ENCODE measurements at regions not wholly inside any gene's neighbourhood (a gene's known extent, or its start where the extent isn't known, plus 50 kb on each side); places are given as distances from the start of the nearest gene placed in this dataset.
"Not testable (repeated sequence)": the region's sequence is repeated elsewhere in the genome, so short reads cannot be mapped to it uniquely, and the experiment has no call there.

GRCh38 chr15:89002830-89003229, 85.4 kb upstream of the ABHD2 start (continued):
- TF ChIP-seq ZNF302 (CRISPR knock-in tag; IDR thresholded peaks at IDR 0.05): no peak
- TF ChIP-seq POLR2AphosphoS2 (conservative IDR thresholded peaks at IDR 0.05; ENCODE audit: low read length): no peak
- no peak for TF ChIP-seq SREBF2 (IDR thresholded peaks at IDR 0.05)
- no peak for TF ChIP-seq MAX (IDR thresholded peaks at IDR 0.05)

DNA sequence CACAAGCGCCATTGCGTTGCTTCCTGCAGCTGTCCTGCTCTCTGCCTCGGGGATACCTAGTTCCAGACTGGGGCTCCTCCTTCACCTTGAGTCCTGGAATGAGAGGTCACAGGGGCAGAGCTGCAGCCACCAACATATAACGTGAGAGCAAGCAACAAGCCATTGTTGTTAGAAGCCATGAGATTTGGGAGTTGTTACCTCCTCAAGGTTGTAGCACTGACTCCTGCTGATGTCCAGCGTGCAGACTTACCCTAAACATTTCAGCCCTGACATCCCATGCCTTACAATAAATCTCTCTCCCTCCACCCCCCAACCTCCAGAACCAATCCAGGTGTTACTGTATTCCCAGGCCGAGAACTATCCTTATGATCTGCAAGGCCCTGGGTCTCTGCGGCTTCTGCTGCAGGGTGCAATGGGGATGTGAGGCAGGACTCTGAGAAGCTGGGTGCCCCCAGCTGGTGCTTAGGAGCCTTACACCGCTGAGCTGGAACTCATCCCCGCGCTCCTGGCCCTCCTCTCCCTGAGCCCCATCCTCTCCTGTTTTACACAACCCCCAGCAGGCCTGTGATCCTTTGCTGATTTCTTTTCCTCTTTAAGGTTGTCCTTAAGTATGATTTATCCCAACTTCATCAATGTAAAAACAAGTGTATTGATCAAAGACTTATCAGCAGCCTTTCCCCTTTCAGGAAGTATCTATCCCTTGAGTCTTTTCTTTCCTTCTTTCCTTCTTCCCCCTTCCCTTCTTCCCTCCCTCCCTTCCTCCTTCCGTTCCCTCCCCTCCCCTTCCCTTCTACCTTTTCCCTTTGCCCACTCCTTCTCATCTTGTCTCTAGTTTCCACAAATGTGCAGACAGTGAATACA, 84.2 kb upstream of the ABHD2 start:
- Histone ChIP-seq H3K4me2 (no peak overlapping the region), H3K4me3 (no peak overlapping the region), H3K27ac (peak overlapping the region; percentile 24 to 87; a peak in 5 of 6 replicates), H3K9me3 (no peaks in the 10 kb centered on the region), H3K4me1 (peaks cover 27% of the 10 kb centered on the region)
- TF ChIP-seq SMC3 (IDR thresholded peaks at IDR 0.05): peak; percentile 82
- TF ChIP-seq MAX (IDR thresholded peaks at IDR 0.05): 0 out of 2 replicates have a peak, but pooled peaks have one; percentile 10
- peak; percentile 82 to 84 for TF ChIP-seq RAD21 (conservative IDR thresholded peaks at IDR 0.05 in 1 of 2, IDR thresholded peaks at IDR 0.05 in 1 of 2)
- TF ChIP-seq CTCF (IDR thresholded peaks at IDR 0.05): peak; percentile 62
- TF ChIP-seq POLR2A (IDR thresholded peaks at IDR 0.05; ENCODE audit: low read length): no peak
- ChIA-PET CTCF (interaction anchor here (0.6 to 32.0 kb wide), 22 partner anchors 10 to 369 kb away, joined by 3 to 851 read pairs (median 4); partner anchors contain the start of genes ABHD2, HAPLN3 and MFGE8), POLR2A (interaction anchor here (1.2 to 2.8 kb wide), 5 partner anchors 22 to 99 kb away, joined by 3 to 16 read pairs (median 5); partner anchors contain the start of genes ABHD2 and MFGE8)
- 62% methylated on average over 11 of the region's 11 CpGs for WGBS (ENCODE audit: missing lambda C conversion rate)
- ATAC-seq (peak; percentile 96), FAIRE-seq (no peak), DNase-seq (ENCODE audit: low read depth in 1 of 2, low spot score in 1 of 2) (peak; percentile 78 to 79)

DNA sequence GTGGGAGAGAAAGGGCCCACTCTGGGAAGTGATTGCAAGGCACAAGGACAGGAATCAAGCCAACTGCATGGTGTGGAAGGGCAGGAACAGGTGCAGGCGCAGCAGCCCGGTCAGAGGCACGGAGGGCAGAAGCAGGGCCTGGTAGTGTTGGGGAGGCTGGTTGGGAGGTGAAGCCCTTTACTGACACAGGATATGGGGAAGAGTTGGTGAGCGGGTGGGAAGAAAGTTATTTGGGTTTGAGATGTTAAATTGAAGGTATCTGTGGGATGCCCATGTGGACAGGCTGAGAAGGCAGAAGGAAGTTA, 83.6 kb upstream of the ABHD2 start:
- ATAC-seq (no peak), FAIRE-seq (no peak), DNase-seq (ENCODE audit: low read depth in 1 of 2, low spot score in 1 of 2) (no peak)
- 83% methylated on average over 4 of the region's 4 CpGs for WGBS (ENCODE audit: missing lambda C conversion rate)
- Histone ChIP-seq H3K4me1 (peaks cover 27% of the 10 kb centered on the region), H3K27ac (peak overlapping the region; percentile 24 to 87; a peak in 4 of 6 replicates), H3K4me3 (no peak overlapping the region), H3K4me2 (no peak overlapping the region), H3K9me3 (no peaks in the 10 kb centered on the region)
- POLR2A ChIA-PET: interaction anchor here (1.3 to 2.8 kb wide), 4 partner anchors 23 to 100 kb away, joined by 5 to 16 read pairs (median 6); partner anchors contain the start of gene MFGE8
- CTCF ChIA-PET: interaction anchor here (0.6 to 32.0 kb wide), 14 partner anchors 10 to 368 kb away, joined by 3 to 851 read pairs (median 4); partner anchors contain the start of genes ABHD2, HAPLN3 and MFGE8
- no peak for TF ChIP-seq CEBPB (IDR thresholded peaks at IDR 0.05)
- no peak for TF ChIP-seq SREBF2 (IDR thresholded peaks at IDR 0.05)
- TF ChIP-seq HOXB13 (CRISPR knock-in tag; IDR thresholded peaks at IDR 0.05; ENCODE audit: low read depth): no peak
- TF ChIP-seq ESRRA (IDR thresholded peaks at IDR 0.05; ENCODE audit: borderline replicate concordance, low read length): no peak
- TF ChIP-seq TFCP2L1 (CRISPR knock-in tag; IDR thresholded peaks at IDR 0.05): no peak
- no peak for TF ChIP-seq CHD2 (IDR thresholded peaks at IDR 0.05; ENCODE audit: low read length, partially characterized antibody)
- no peak for TF ChIP-seq PHF8 (IDR thresholded peaks at IDR 0.05; ENCODE audit: borderline replicate concordance, low read depth)
- TF ChIP-seq EHF (CRISPR knock-in tag; IDR thresholded peaks at IDR 0.05): no peak
- no peak for TF ChIP-seq NFE2L2 (conservative IDR thresholded peaks at IDR 0.05; ENCODE audit: low read length)
- no peak for TF ChIP-seq GATA3 (IDR thresholded peaks at IDR 0.05; ENCODE audit: borderline replicate concordance)
- TF ChIP-seq CBX8 (IDR thresholded peaks at IDR 0.05): no peak
- no peak for TF ChIP-seq CHD4 (IDR thresholded peaks at IDR 0.05; ENCODE audit: borderline replicate concordance)
- no peak for TF ChIP-seq KDM5A (IDR thresholded peaks at IDR 0.05)
- TF ChIP-seq MAX (IDR thresholded peaks at IDR 0.05): no peak

DNA sequence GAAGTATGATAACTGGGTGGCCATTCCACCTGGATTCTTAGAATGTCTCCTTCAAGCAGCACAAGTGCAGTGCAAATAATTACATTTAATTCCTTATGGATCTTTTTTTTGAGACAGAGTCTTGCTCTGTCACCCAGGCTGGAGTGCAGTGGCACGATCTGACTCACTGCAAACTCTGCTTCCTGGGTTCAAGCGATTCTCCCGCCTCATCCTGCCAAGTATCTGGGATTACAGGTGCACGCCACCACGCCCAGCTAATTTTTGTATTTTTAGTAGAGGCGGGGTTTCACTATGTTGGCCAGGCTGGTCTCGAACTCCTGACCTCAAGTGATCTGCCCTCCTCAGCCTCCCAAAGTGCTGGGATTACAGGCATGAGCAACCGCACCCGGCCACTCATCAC, 80.7 kb upstream of the ABHD2 start:
- CTCF ChIA-PET: interaction anchor here (0.6 to 32.0 kb wide), 6 partner anchors 10 to 101 kb away, joined by 3 to 851 read pairs (median 6); partner anchors contain the start of genes HAPLN3 and MFGE8
- H3K4me3 ChIP-seq; H3K4me2 ChIP-seq; H3K9me3 ChIP-seq; POLR2A ChIA-PET; FAIRE-seq; H3K27ac ChIP-seq; ATAC-seq; DNase-seq (ENCODE audit: low read depth in 1 of 2, low spot score in 1 of 2): not testable (repeated sequence)
- H3K4me1 ChIP-seq: peaks cover 16% of the 10 kb centered on the region
- 87% methylated on average over 9 of the region's 9 CpGs for WGBS (ENCODE audit: missing lambda C conversion rate)
